ENCODE measurements at regions not wholly inside any gene's neighbourhood (a gene's known extent, or its start where the extent isn't known, plus 50 kb on each side); places are given as distances from the start of the nearest gene placed in this dataset.

DNA sequence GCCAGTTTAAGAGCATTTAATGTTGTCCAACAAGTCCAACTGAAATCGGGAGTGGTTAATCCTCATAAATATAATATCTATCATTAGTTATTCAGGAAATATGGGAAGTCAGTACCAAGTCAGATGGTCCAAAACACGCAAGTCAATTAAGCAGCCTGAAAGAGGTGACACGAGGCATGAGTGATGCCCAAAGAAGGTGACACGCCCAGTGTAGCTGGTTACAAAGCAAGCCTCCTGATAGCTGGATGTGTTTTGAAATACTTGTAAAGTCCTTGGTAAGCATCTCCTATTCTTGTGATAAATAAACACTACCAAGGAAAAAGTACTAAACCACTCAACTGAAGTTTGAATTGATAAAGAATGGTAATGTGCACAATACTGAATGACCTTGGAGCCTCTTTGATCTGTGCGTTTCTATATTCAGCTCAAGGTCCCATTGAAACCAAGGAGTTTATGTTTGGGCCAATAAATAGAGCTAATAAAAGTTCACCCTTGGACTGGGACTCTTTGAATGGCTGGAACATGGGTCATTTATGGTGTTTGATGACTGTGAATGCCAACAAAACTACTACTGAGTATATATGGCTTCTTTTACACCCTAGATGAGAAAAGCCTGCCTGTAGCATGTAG lies 93.2 kb upstream of the KLF3 start (continued):
- TF ChIP-seq, protein P1, sequence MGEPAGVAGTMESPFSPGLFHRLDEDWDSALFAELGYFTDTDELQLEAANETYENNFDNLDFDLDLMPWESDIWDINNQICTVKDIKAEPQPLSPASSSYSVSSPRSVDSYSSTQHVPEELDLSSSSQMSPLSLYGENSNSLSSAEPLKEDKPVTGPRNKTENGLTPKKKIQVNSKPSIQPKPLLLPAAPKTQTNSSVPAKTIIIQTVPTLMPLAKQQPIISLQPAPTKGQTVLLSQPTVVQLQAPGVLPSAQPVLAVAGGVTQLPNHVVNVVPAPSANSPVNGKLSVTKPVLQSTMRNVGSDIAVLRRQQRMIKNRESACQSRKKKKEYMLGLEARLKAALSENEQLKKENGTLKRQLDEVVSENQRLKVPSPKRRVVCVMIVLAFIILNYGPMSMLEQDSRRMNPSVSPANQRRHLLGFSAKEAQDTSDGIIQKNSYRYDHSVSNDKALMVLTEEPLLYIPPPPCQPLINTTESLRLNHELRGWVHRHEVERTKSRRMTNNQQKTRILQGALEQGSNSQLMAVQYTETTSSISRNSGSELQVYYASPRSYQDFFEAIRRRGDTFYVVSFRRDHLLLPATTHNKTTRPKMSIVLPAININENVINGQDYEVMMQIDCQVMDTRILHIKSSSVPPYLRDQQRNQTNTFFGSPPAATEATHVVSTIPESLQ (CRISPR knock-in tag; IDR thresholded peaks at IDR 0.05): no peak

DNA sequence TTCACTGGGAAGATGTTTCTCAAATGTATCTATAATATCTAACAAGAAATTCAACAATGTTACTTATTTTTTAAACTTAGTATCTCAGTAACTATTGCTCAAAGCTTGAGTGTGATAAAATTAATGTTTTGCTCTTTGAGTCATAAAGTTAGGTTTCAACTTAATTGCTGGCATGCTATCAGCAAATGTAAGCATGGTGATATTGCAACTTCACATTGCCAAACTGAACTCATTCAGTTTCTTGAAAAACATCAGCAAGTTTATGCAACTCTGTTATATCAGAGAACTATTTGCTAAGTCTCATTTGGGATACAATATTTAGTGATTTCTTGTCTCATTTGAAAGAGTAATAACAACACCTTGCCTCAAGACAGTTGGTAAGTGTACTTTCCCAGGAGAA lies 91.2 kb upstream of the KLF3 start:
- peaks cover 2% of the 10 kb centered on the region; the same call in 1 of the 2 replicates for H3K4me1 Mint-ChIP-seq
- CTCF ChIA-PET: no interaction called here
- H3K9me3 Mint-ChIP-seq: peaks cover 7% of the 10 kb centered on the region
- no peak overlapping the region for H3K4me3 Mint-ChIP-seq
- DNase-seq (ENCODE audit: low spot score) (no peak), ATAC-seq (no peak)
- H3K27ac Mint-ChIP-seq: no peak overlapping the region
- POLR2A ChIA-PET: no interaction called here
- H3K36me3 Mint-ChIP-seq: no peaks in the 10 kb centered on the region
- no peaks in the 10 kb centered on the region for H3K27me3 Mint-ChIP-seq (ENCODE audit: low read depth)
- TF ChIP-seq, protein P2, sequence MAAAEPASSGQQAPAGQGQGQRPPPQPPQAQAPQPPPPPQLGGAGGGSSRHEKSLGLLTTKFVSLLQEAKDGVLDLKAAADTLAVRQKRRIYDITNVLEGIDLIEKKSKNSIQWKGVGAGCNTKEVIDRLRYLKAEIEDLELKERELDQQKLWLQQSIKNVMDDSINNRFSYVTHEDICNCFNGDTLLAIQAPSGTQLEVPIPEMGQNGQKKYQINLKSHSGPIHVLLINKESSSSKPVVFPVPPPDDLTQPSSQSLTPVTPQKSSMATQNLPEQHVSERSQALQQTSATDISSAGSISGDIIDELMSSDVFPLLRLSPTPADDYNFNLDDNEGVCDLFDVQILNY (CRISPR knock-in tag; IDR thresholded peaks at IDR 0.05): no peak
- TF ChIP-seq ELF4 (CRISPR knock-in tag; IDR thresholded peaks at IDR 0.05; ENCODE audit: low read depth): no peak
- TF ChIP-seq ZNF671 (CRISPR knock-in tag; IDR thresholded peaks at IDR 0.05): no peak
- no peak for TF ChIP-seq ATF1 (CRISPR knock-in tag; IDR thresholded peaks at IDR 0.05)
- TF ChIP-seq, protein P3, sequence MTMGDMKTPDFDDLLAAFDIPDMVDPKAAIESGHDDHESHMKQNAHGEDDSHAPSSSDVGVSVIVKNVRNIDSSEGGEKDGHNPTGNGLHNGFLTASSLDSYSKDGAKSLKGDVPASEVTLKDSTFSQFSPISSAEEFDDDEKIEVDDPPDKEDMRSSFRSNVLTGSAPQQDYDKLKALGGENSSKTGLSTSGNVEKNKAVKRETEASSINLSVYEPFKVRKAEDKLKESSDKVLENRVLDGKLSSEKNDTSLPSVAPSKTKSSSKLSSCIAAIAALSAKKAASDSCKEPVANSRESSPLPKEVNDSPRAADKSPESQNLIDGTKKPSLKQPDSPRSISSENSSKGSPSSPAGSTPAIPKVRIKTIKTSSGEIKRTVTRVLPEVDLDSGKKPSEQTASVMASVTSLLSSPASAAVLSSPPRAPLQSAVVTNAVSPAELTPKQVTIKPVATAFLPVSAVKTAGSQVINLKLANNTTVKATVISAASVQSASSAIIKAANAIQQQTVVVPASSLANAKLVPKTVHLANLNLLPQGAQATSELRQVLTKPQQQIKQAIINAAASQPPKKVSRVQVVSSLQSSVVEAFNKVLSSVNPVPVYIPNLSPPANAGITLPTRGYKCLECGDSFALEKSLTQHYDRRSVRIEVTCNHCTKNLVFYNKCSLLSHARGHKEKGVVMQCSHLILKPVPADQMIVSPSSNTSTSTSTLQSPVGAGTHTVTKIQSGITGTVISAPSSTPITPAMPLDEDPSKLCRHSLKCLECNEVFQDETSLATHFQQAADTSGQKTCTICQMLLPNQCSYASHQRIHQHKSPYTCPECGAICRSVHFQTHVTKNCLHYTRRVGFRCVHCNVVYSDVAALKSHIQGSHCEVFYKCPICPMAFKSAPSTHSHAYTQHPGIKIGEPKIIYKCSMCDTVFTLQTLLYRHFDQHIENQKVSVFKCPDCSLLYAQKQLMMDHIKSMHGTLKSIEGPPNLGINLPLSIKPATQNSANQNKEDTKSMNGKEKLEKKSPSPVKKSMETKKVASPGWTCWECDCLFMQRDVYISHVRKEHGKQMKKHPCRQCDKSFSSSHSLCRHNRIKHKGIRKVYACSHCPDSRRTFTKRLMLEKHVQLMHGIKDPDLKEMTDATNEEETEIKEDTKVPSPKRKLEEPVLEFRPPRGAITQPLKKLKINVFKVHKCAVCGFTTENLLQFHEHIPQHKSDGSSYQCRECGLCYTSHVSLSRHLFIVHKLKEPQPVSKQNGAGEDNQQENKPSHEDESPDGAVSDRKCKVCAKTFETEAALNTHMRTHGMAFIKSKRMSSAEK (CRISPR knock-in tag; IDR thresholded peaks at IDR 0.05; ENCODE audit: borderline replicate concordance): no peak
- no peak for TF ChIP-seq FOXJ3 (CRISPR knock-in tag; IDR thresholded peaks at IDR 0.05; ENCODE audit: borderline replicate concordance)
- TF ChIP-seq, protein P4, sequence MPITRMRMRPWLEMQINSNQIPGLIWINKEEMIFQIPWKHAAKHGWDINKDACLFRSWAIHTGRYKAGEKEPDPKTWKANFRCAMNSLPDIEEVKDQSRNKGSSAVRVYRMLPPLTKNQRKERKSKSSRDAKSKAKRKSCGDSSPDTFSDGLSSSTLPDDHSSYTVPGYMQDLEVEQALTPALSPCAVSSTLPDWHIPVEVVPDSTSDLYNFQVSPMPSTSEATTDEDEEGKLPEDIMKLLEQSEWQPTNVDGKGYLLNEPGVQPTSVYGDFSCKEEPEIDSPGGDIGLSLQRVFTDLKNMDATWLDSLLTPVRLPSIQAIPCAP (CRISPR knock-in tag; IDR thresholded peaks at IDR 0.05): no peak
- TF ChIP-seq ZNF219 (CRISPR knock-in tag; IDR thresholded peaks at IDR 0.05; ENCODE audit: borderline replicate concordance): no peak
- TF ChIP-seq ZNF423 (CRISPR knock-in tag; IDR thresholded peaks at IDR 0.05): no peak
- TF ChIP-seq, protein P5, sequence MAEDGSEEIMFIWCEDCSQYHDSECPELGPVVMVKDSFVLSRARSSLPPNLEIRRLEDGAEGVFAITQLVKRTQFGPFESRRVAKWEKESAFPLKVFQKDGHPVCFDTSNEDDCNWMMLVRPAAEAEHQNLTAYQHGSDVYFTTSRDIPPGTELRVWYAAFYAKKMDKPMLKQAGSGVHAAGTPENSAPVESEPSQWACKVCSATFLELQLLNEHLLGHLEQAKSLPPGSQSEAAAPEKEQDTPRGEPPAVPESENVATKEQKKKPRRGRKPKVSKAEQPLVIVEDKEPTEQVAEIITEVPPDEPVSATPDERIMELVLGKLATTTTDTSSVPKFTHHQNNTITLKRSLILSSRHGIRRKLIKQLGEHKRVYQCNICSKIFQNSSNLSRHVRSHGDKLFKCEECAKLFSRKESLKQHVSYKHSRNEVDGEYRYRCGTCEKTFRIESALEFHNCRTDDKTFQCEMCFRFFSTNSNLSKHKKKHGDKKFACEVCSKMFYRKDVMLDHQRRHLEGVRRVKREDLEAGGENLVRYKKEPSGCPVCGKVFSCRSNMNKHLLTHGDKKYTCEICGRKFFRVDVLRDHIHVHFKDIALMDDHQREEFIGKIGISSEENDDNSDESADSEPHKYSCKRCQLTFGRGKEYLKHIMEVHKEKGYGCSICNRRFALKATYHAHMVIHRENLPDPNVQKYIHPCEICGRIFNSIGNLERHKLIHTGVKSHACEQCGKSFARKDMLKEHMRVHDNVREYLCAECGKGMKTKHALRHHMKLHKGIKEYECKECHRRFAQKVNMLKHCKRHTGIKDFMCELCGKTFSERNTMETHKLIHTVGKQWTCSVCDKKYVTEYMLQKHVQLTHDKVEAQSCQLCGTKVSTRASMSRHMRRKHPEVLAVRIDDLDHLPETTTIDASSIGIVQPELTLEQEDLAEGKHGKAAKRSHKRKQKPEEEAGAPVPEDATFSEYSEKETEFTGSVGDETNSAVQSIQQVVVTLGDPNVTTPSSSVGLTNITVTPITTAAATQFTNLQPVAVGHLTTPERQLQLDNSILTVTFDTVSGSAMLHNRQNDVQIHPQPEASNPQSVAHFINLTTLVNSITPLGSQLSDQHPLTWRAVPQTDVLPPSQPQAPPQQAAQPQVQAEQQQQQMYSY (CRISPR knock-in tag; IDR thresholded peaks at IDR 0.05): no peak
- TF ChIP-seq FOXK1 (CRISPR knock-in tag; IDR thresholded peaks at IDR 0.05): no peak
- no peak for TF ChIP-seq NFYB (CRISPR knock-in tag; conservative IDR thresholded peaks at IDR 0.05; ENCODE audit: low read depth)
- TF ChIP-seq, protein P6, sequence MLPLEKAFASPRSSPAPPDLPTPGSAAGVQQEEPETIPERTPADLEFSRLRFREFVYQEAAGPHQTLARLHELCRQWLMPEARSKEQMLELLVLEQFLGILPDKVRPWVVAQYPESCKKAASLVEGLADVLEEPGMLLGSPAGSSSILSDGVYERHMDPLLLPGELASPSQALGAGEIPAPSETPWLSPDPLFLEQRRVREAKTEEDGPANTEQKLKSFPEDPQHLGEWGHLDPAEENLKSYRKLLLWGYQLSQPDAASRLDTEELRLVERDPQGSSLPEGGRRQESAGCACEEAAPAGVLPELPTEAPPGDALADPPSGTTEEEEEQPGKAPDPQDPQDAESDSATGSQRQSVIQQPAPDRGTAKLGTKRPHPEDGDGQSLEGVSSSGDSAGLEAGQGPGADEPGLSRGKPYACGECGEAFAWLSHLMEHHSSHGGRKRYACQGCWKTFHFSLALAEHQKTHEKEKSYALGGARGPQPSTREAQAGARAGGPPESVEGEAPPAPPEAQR (CRISPR knock-in tag; IDR thresholded peaks at IDR 0.05): no peak
- TF ChIP-seq MXD4 (CRISPR knock-in tag; IDR thresholded peaks at IDR 0.05; ENCODE audit: borderline replicate concordance): no peak
- TF ChIP-seq, protein P1 (CRISPR knock-in tag; IDR thresholded peaks at IDR 0.05): no peak
- TF ChIP-seq, protein P7, sequence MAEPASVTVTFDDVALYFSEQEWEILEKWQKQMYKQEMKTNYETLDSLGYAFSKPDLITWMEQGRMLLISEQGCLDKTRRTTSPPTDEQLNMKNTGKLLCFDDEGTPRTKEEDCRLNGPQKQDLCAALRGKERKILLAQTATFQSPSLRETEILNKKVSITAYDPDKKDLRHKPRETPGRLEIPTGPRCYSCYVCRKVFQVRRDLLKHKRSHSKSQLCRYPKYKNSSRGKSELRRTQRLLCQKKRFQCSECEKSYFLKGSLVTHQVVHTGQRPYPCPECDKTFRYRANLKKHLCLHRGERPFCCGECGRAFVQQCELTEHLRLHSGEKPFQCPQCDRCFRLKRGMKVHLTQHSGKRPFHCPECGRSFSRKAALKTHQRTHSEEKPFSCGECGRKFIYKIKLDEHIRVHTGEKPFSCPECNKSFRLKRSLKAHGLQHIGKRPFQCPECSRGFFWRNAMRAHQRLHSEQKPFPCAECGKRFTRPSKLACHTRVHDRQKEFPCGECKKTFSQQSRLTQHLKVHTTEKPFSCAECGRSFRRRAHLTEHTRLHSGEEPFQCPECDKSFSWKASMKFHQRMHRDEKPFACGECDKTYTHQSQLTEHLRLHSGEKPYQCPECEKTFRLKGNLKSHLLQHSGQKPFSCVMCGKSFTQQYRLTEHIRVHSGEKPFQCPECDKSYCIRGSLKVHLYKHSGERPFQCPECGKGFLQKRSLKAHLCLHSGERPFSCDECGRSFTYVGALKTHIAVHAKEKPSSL (CRISPR knock-in tag; conservative IDR thresholded peaks at IDR 0.05): no peak
